22Rv1 (cell line): ENCODE measurements at regions not wholly inside any gene's neighbourhood (a gene's known extent, or its start where the extent isn't known, plus 50 kb on each side); places are given as distances from the start of the nearest gene placed in this dataset.

Source experiments
- CTCF ChIP-seq: fragments of 450-650 bp; IDR thresholded peaks from 2 replicates; pipeline ENCODE4 v1.5.1; 2017; ENCODE audit warnings: mild to moderate bottlenecking
- ZFX ChIP-seq: fragments of 450-650 bp; IDR thresholded peaks from 2 replicates; pipeline ENCODE4 v1.6.1; 2017; ENCODE audit warnings: antibody characterized with exemption, borderline replicate concordance

DNA sequence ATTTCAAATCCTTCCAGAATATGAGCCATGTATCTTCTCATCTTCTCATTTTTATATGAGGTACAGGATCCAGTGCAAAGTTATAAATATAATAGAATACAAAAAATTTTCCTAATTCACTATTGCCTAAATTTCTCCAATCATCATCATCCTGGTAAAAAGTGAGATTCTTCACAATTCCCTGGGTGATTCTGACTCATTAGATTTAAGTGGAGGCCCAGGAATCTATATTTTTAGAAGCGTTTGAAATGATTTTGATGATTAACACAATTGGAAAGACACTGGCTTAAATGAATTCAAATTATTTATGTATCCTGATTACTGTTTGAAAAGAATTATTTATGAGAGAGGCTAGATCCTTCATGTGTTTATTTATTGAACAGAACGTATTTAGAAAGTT is 380.3 kb upstream of the PDE3A start:
- TF ChIP-seq CTCF: no peak
- TF ChIP-seq ZFX: no peak
